ENCODE measurements at regions not wholly inside any gene's neighbourhood (a gene's known extent, or its start where the extent isn't known, plus 50 kb on each side); places are given as distances from the start of the nearest gene placed in this dataset.

DNA sequence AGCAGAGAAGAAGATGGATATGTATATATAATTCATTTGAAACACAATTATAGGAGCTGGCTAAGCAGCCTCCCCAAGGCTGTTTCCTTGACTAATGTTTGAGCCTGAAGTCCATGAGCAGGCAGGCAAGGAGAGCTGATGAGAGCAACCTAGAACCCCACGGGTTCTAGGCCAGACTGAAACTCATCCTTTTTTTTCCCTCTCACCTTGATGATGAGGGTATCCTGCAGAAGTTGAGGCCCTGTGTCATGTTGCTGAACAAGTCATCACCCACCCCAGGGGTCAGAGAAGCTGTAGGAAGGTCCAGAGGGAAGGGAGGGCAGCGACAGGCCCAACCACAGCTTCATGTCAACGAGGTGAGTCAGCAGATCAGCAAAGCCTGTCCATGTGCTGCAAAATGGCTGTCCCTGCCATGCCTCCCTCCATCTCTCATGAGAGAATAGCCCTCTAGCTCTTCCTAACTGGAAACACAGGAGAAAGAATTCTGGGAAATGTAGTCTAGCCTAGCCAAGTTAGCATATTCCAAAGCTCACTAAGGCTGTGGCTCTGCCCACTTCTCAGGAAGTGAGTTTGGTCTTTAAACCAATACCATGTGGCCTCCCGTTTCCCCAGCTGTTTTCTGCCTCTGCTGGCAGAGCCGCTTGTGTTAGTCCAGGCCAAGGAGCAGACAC lies 91.3 kb upstream of the DTNBP1 start:
- no peak for TF ChIP-seq CTCF (IDR thresholded peaks at IDR 0.05)
- TF ChIP-seq POLR2AphosphoS5 (IDR thresholded peaks at IDR 0.05): no peak

Data from prostate gland (tissue), 2 donors.